ENCODE measurements at regions not wholly inside any gene's neighbourhood (a gene's known extent, or its start where the extent isn't known, plus 50 kb on each side); places are given as distances from the start of the nearest gene placed in this dataset.

DNA sequence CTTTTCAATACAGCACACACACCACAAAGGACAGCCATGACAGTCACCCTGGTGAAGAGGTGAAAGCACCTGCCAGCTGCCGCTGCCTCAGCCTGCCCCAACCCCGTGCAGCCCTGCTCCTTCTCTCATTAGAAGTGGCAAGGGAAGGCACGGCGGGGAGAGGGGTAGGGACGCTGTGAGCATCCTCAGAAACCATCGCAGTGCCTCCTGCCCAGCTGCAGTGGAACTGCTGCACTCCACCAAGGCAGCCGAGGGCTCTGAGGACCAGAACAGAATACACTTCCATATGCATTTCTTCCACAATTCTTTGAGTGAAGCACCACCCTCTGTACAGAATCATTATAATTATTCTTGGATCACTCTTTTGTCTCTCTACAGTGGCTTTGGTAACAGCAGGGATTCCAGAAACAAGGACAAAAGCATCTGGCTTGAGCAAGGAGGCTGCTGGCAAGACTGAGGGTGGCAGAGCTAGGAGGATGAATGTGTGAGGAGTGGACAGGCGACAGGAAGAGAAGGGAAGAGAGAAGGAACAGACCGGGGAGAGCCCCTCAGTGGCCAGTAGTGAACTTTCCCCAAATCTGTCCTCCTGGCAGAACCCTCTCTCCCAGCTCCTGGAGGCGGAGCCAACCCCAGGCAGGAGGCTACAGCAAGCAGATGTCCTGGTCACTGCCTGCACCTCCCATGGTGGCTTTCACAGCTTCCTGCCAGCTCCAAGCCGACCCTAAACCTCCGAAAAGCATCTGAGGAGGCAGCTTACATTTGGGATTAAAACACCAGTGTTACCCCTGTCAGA is 73.2 kb downstream of the MTNR1A start:
- no peak for DNase-seq (ENCODE audit: low read depth)
- H3K4me3 ChIP-seq (ENCODE audit: low read length): no peak overlapping the region
- TF ChIP-seq, protein P1, sequence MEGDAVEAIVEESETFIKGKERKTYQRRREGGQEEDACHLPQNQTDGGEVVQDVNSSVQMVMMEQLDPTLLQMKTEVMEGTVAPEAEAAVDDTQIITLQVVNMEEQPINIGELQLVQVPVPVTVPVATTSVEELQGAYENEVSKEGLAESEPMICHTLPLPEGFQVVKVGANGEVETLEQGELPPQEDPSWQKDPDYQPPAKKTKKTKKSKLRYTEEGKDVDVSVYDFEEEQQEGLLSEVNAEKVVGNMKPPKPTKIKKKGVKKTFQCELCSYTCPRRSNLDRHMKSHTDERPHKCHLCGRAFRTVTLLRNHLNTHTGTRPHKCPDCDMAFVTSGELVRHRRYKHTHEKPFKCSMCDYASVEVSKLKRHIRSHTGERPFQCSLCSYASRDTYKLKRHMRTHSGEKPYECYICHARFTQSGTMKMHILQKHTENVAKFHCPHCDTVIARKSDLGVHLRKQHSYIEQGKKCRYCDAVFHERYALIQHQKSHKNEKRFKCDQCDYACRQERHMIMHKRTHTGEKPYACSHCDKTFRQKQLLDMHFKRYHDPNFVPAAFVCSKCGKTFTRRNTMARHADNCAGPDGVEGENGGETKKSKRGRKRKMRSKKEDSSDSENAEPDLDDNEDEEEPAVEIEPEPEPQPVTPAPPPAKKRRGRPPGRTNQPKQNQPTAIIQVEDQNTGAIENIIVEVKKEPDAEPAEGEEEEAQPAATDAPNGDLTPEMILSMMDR (conservative IDR thresholded peaks at IDR 0.05; ENCODE audit: low read length): no peak

DNA sequence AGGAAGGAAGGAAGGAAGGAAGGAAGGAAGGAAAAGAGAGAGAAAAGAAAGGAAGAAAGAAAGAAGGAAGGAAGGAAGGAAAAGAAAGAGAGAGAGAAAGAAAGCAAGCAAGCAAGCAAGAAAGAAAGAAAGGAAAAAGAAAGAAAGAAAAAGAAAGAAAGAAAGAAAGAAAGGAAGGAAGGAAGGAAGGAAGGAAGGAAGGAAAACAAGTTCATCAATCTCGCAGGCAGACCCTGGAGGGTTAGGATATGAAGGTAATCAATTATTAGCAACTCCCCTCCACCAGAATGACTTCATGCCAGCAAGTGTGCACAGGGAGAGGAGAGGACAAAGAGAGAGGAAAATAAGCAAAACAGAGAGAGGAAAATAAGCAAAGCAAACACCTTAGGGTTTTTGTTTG is 80.2 kb downstream of the MTNR1A start:
- TF ChIP-seq, protein P1 (conservative IDR thresholded peaks at IDR 0.05; ENCODE audit: low read length): no peak
- no peak for DNase-seq (ENCODE audit: low read depth)
- H3K4me3 ChIP-seq (ENCODE audit: low read length): no peak overlapping the region

DNA sequence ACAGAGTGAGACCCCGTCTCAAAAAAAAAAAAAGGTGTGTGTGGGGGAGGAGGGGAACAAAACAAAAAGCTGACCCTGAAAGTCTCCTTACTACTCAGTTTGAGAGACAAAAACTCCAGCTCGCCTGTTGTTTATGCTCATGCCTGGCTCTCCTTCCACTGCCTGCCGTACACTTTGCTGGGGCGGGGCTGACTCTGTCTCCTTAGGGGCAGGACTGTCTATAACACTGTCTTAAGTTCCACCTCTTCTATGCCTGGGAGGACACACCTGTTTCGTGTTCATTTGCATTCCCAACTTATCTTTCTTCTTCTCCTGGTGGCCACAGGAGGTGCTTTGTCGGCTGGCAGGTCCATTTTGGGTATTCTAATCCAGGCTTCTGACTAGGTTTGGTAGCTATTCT is 81.4 kb downstream of the MTNR1A start:
- TF ChIP-seq, protein P1 (conservative IDR thresholded peaks at IDR 0.05; ENCODE audit: low read length): no peak
- DNase-seq (ENCODE audit: low read depth): no peak
- H3K4me3 ChIP-seq (ENCODE audit: low read length): no peak overlapping the region

DNA sequence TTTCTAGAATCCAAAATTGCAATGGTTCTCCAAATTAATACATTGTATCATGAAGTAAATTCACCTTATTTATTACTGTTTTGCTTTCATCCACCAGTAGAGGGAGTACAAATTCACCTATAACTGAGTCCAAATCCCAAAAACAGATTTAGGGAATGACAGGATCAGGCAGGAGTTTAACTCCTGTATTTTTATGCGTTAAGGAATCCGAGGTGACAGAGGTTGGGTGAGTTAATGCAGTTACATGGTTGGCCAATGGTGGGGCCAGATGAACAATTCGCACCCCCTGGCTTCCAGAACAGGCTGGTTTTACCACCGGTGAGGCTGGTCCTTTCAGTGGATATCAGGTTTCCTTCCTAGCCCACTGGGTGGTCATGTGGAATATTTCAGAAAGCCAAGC is 82.4 kb downstream of the MTNR1A start:
- DNase-seq (ENCODE audit: low read depth): peak; percentile 57
- H3K4me3 ChIP-seq (ENCODE audit: low read length): no peak overlapping the region
- TF ChIP-seq, protein P1 (conservative IDR thresholded peaks at IDR 0.05; ENCODE audit: low read length): peak; percentile 75

DNA sequence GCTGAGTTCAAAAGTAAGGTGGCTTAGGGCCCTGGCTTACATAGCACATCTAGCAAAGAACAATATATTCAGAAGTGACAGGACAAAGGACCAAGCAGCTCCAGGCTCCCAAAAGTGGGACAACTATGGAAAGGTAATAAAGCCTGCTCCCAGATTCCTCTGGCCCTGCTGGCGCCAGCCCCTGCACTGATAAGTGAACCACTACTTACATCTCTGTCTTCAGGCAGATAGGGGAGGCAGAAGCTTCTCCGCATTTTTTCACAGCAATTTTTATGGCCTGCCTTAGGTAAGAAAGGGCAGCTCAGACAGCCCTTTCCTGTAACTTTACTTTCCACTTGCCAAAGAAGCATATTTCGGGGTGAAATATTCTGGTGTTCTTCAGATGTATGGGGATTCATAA is 83.9 kb downstream of the MTNR1A start:
- no peak for DNase-seq (ENCODE audit: low read depth)
- TF ChIP-seq, protein P1 (conservative IDR thresholded peaks at IDR 0.05; ENCODE audit: low read length): no peak

DNA sequence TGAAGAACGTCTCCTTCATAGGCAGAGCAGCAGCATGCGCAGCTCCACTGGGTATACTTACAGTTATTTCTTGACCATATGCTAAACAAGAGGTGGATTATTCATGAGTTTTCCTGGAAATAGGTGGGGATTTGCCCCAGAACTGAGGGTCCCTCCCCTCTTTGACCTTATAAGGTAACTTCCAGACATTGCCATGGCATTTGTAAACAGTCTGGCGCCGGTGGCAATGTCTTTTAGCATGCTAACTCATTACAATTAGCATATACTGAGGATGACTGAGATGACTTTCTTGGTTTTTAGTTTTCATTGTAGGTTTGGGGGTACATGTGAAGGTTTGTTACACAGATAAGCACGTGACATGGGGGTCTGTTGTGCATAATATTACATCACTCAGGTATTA is 97.3 kb downstream of the MTNR1A start:
- H3K4me3 ChIP-seq (ENCODE audit: low read length): no peak overlapping the region
- TF ChIP-seq, protein P1 (conservative IDR thresholded peaks at IDR 0.05; ENCODE audit: low read length): no peak
- no peak for DNase-seq (ENCODE audit: low read depth)

More for the DNA sequence above, 83.9 kb downstream of the MTNR1A start:
- no peak overlapping the region for H3K4me3 ChIP-seq (ENCODE audit: low read length)

DNA sequence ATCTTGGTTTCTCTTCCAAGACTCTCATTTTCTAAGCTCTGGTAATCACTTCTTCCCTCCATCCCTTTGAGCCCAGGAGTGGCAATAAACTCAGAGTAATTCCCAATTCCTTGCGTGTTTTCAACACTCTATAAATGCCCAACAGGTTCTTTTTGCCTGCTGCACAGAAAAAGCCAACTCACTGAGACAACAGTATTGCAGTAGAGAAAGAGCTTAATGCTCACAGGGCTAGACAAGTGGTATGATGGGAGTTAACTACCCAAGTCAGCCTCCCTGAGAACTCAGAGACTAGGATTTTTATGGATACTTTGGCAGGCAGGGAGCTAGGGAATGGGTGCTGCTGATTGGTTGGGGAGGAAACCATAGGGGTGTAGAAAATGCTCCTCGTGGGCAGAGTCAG is 103.4 kb downstream of the MTNR1A start:
- TF ChIP-seq, protein P1 (conservative IDR thresholded peaks at IDR 0.05; ENCODE audit: low read length): no peak
- DNase-seq (ENCODE audit: low read depth): no peak
- no peak overlapping the region for H3K4me3 ChIP-seq (ENCODE audit: low read length)
